ENCODE measurements at regions not wholly inside any gene's neighbourhood (a gene's known extent, or its start where the extent isn't known, plus 50 kb on each side); places are given as distances from the start of the nearest gene placed in this dataset.

DNA sequence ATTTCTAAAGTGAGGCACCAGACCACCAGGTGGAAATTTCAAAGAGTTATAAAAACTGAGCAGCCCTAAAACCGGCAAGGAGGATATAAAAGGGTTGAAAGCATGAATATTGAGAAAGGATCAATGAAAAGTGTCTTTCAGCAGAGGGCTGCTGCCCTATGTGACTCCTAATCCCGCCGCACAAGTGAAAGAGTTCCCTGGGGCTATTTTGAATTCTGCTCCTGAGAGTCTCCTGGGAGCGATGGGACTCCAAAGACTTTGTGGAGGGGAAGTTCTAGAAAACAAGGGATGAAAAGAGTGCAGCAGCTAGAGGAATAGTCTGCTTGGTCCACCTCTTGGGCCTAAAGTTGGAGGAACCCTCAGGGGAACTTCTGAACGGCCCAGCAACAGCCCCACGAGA is 205.2 kb downstream of the SP3 start:
- TF ChIP-seq, protein P1, sequence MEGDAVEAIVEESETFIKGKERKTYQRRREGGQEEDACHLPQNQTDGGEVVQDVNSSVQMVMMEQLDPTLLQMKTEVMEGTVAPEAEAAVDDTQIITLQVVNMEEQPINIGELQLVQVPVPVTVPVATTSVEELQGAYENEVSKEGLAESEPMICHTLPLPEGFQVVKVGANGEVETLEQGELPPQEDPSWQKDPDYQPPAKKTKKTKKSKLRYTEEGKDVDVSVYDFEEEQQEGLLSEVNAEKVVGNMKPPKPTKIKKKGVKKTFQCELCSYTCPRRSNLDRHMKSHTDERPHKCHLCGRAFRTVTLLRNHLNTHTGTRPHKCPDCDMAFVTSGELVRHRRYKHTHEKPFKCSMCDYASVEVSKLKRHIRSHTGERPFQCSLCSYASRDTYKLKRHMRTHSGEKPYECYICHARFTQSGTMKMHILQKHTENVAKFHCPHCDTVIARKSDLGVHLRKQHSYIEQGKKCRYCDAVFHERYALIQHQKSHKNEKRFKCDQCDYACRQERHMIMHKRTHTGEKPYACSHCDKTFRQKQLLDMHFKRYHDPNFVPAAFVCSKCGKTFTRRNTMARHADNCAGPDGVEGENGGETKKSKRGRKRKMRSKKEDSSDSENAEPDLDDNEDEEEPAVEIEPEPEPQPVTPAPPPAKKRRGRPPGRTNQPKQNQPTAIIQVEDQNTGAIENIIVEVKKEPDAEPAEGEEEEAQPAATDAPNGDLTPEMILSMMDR (IDR thresholded peaks at IDR 0.05; ENCODE audit: low read depth, low read length) = no peak
- Histone ChIP-seq H3K36me3 (no peaks in the 10 kb centered on the region), H3K4me1 (no peaks in the 10 kb centered on the region), H3K27me3 (no peaks in the 10 kb centered on the region), H3K9me3 (no peaks in the 10 kb centered on the region), H3K4me3 (ENCODE audit: low read depth, low read length) (no peak overlapping the region)
- DNase-seq = no peak

DNA sequence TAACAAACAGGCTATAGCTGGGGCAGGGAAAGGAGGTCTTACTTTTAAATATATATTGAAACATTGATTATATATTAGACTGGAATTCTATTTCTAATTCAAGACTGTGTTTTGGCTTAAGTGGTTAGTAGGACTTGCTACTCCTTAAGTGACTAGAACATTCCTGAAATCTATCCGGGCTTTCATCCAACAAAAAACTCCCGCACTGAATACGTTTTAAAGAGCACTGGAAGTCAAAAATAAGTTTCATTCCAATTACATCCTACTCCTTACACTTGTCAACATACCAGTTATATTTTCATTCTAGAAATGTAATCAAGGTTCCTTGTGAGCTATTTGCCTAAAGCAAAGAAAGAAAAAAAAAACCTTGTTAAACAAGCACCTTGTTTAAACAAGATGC is 204.6 kb downstream of the SP3 start:
- no peaks in the 10 kb centered on the region for H3K4me1 ChIP-seq
- H3K27me3 ChIP-seq = no peaks in the 10 kb centered on the region
- H3K4me3 ChIP-seq (ENCODE audit: low read depth, low read length) = no peak overlapping the region
- no peaks in the 10 kb centered on the region for H3K9me3 ChIP-seq
- no peak for DNase-seq
- H3K36me3 ChIP-seq = no peaks in the 10 kb centered on the region
- TF ChIP-seq, protein P1 (IDR thresholded peaks at IDR 0.05; ENCODE audit: low read depth, low read length) = no peak

DNA sequence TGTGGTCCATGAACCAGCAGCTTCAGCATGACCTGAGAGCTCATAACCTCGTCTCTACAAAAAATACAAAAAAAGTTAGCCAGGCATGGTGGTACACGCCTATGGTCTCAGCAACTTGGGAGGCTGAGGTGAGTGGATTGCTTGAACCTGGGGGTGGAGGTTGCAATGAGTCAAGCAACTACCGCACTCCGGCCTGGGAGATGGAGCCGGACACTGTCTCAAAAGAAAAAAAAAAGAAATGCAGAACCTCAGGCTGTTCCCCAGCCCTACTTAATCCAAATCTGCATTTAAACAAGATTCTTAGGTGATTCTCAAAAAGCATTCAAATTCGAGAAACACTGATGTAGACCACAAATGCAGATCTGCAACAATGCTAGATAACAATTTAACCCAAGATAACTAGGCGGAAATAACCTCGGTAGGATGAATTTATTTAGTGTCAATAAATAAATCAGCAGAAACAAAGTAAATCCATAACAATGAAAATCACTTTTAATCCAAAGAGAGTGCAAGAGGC is 203.5 kb downstream of the SP3 start:
- no peak for DNase-seq
- H3K4me1 ChIP-seq = no peaks in the 10 kb centered on the region
- H3K36me3 ChIP-seq = no peaks in the 10 kb centered on the region
- H3K27me3 ChIP-seq = no peaks in the 10 kb centered on the region
- TF ChIP-seq, protein P1 (IDR thresholded peaks at IDR 0.05; ENCODE audit: low read depth, low read length) = no peak
- H3K4me3 ChIP-seq (ENCODE audit: low read depth, low read length) = no peak overlapping the region
- H3K9me3 ChIP-seq = no peaks in the 10 kb centered on the region

DNA sequence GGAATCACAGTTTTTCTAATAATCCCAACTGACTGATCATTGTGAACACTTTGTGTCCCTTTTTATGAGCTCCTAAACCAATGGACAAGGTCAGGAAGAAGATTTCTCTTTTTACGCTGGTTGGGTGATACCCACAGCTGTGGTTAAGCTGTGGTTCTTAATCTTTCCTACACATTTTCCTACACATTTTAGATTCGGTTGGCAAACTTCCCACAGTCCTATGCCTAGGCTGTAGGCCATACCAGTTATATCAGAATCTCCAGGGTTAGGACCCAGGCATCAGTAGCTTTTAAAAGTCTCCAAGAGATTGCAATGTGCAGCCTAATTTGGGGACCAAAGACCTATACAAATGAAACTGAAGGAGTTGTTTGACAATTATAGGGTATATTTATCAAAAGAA is 203.0 kb downstream of the SP3 start:
- DNase-seq = no peak
- TF ChIP-seq, protein P1 (IDR thresholded peaks at IDR 0.05; ENCODE audit: low read depth, low read length) = no peak
- Histone ChIP-seq H3K9me3 (no peaks in the 10 kb centered on the region), H3K4me1 (no peaks in the 10 kb centered on the region), H3K36me3 (no peaks in the 10 kb centered on the region), H3K4me3 (ENCODE audit: low read depth, low read length) (no peak overlapping the region), H3K27me3 (no peaks in the 10 kb centered on the region)

DNA sequence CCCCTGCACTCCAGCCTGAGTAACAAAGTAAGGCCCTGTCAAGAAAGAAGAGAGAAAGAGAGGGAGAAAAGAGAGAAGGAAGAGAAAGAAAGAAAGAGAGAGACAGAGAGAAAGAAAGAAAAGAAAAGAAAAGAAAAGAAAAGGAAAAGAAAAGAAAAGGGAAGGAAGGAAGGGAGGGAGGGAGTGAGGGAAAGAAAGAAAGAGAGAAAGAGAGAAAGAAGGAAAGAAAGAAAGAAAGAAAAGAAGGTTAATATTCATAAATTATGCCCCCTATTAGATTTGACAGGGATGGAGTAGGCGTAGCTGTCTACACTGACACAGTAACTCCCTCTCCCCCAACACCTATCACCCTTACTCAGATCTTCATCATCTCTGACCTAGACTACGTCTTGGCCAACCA is 202.3 kb downstream of the SP3 start:
- no peaks in the 10 kb centered on the region for H3K9me3 ChIP-seq
- TF ChIP-seq, protein P1 (IDR thresholded peaks at IDR 0.05; ENCODE audit: low read depth, low read length) = no peak
- H3K4me3 ChIP-seq (ENCODE audit: low read depth, low read length) = no peak overlapping the region
- H3K27me3 ChIP-seq = no peaks in the 10 kb centered on the region
- no peaks in the 10 kb centered on the region for H3K4me1 ChIP-seq
- no peak for DNase-seq
- no peaks in the 10 kb centered on the region for H3K36me3 ChIP-seq

DNA sequence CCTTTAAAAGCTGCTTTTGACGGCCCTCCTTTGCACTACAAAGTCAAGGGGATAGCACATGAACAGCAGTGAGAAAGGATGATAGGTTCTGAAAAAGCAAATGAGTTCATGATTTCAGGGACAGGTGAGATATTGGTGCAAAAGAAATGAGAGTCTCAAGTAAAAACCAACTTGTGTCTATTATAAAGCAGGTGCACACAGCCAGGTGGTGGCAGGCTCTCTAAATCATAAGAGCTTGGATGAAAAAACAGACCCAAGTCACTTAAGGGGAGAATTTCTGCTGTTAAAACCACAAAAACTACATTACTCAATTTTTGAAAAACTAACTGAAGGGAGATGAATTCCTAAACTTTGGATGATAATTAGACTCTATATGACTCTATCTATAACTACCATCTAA is 201.5 kb downstream of the SP3 start:
- Histone ChIP-seq H3K4me3 (ENCODE audit: low read depth, low read length) (no peak overlapping the region), H3K27me3 (no peaks in the 10 kb centered on the region), H3K4me1 (no peaks in the 10 kb centered on the region), H3K36me3 (no peaks in the 10 kb centered on the region), H3K9me3 (no peaks in the 10 kb centered on the region)
- no peak for DNase-seq
- TF ChIP-seq, protein P1 (IDR thresholded peaks at IDR 0.05; ENCODE audit: low read depth, low read length) = no peak
